ENCODE measurements at regions not wholly inside any gene's neighbourhood (a gene's known extent, or its start where the extent isn't known, plus 50 kb on each side); places are given as distances from the start of the nearest gene placed in this dataset.

GRCh38 chr4:176910646-176911045 is 117.9 kb upstream of the VEGFC start:
- H3K27ac Mint-ChIP-seq (ENCODE audit: unreplicated experiment) = no peak overlapping the region
- no peaks in the 10 kb centered on the region for H3K36me3 Mint-ChIP-seq (ENCODE audit: unreplicated experiment)
- H3K27me3 Mint-ChIP-seq (ENCODE audit: unreplicated experiment) = no peaks in the 10 kb centered on the region
- H3K4me3 Mint-ChIP-seq (ENCODE audit: unreplicated experiment) = no peak overlapping the region
- no peak for DNase-seq
- no peaks in the 10 kb centered on the region for H3K9me3 Mint-ChIP-seq (ENCODE audit: unreplicated experiment)
- H3K4me1 Mint-ChIP-seq (ENCODE audit: low read depth, unreplicated experiment) = no peaks in the 10 kb centered on the region
- TF ChIP-seq, protein P1, sequence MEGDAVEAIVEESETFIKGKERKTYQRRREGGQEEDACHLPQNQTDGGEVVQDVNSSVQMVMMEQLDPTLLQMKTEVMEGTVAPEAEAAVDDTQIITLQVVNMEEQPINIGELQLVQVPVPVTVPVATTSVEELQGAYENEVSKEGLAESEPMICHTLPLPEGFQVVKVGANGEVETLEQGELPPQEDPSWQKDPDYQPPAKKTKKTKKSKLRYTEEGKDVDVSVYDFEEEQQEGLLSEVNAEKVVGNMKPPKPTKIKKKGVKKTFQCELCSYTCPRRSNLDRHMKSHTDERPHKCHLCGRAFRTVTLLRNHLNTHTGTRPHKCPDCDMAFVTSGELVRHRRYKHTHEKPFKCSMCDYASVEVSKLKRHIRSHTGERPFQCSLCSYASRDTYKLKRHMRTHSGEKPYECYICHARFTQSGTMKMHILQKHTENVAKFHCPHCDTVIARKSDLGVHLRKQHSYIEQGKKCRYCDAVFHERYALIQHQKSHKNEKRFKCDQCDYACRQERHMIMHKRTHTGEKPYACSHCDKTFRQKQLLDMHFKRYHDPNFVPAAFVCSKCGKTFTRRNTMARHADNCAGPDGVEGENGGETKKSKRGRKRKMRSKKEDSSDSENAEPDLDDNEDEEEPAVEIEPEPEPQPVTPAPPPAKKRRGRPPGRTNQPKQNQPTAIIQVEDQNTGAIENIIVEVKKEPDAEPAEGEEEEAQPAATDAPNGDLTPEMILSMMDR (IDR thresholded peaks at IDR 0.05; ENCODE audit: partially characterized antibody, unreplicated experiment) = no peak

- no peaks in the 10 kb centered on the region for H3K36me3 Mint-ChIP-seq (ENCODE audit: unreplicated experiment)
- no peaks in the 10 kb centered on the region for H3K4me1 Mint-ChIP-seq (ENCODE audit: low read depth, unreplicated experiment)
- H3K27me3 Mint-ChIP-seq (ENCODE audit: unreplicated experiment) = no peaks in the 10 kb centered on the region
- TF ChIP-seq, protein P1 (IDR thresholded peaks at IDR 0.05; ENCODE audit: partially characterized antibody, unreplicated experiment) = no peak
- no peak overlapping the region for H3K4me3 Mint-ChIP-seq (ENCODE audit: unreplicated experiment)
- DNase-seq = no peak
- no peak overlapping the region for H3K27ac Mint-ChIP-seq (ENCODE audit: unreplicated experiment)
- H3K9me3 Mint-ChIP-seq (ENCODE audit: unreplicated experiment) = no peaks in the 10 kb centered on the region
Observed at GRCh38 chr4:176919631-176920030, 126.9 kb upstream of the VEGFC start.

GRCh38 chr4:176920694-176921093 is 128.0 kb upstream of the VEGFC start:
- H3K27ac Mint-ChIP-seq (ENCODE audit: unreplicated experiment) = no peak overlapping the region
- no peak for DNase-seq
- no peaks in the 10 kb centered on the region for H3K9me3 Mint-ChIP-seq (ENCODE audit: unreplicated experiment)
- TF ChIP-seq, protein P1 (IDR thresholded peaks at IDR 0.05; ENCODE audit: partially characterized antibody, unreplicated experiment) = no peak
- no peak overlapping the region for H3K4me3 Mint-ChIP-seq (ENCODE audit: unreplicated experiment)
- no peaks in the 10 kb centered on the region for H3K4me1 Mint-ChIP-seq (ENCODE audit: low read depth, unreplicated experiment)
- H3K36me3 Mint-ChIP-seq (ENCODE audit: unreplicated experiment) = no peaks in the 10 kb centered on the region
- H3K27me3 Mint-ChIP-seq (ENCODE audit: unreplicated experiment) = no peaks in the 10 kb centered on the region

- no peaks in the 10 kb centered on the region for H3K9me3 Mint-ChIP-seq (ENCODE audit: unreplicated experiment)
- no peak overlapping the region for H3K27ac Mint-ChIP-seq (ENCODE audit: unreplicated experiment)
- H3K4me3 Mint-ChIP-seq (ENCODE audit: unreplicated experiment) = no peak overlapping the region
- no peaks in the 10 kb centered on the region for H3K27me3 Mint-ChIP-seq (ENCODE audit: unreplicated experiment)
- H3K4me1 Mint-ChIP-seq (ENCODE audit: low read depth, unreplicated experiment) = no peaks in the 10 kb centered on the region
- DNase-seq = no peak
- TF ChIP-seq, protein P1 (IDR thresholded peaks at IDR 0.05; ENCODE audit: partially characterized antibody, unreplicated experiment) = no peak
- no peaks in the 10 kb centered on the region for H3K36me3 Mint-ChIP-seq (ENCODE audit: unreplicated experiment)
Observed at GRCh38 chr4:176921256-176921655, 128.5 kb upstream of the VEGFC start.

GRCh38 chr4:176924238-176924637 is 131.5 kb upstream of the VEGFC start:
- no peak overlapping the region for H3K4me3 Mint-ChIP-seq (ENCODE audit: unreplicated experiment)

More at GRCh38 chr4:176924238-176924637, 131.5 kb upstream of the VEGFC start:
- Mint-ChIP-seq H3K9me3 (ENCODE audit: unreplicated experiment) (no peaks in the 10 kb centered on the region), H3K27me3 (ENCODE audit: unreplicated experiment) (no peaks in the 10 kb centered on the region), H3K4me1 (ENCODE audit: low read depth, unreplicated experiment) (no peaks in the 10 kb centered on the region), H3K27ac (ENCODE audit: unreplicated experiment) (no peak overlapping the region), H3K36me3 (ENCODE audit: unreplicated experiment) (no peaks in the 10 kb centered on the region)
- TF ChIP-seq, protein P1 (IDR thresholded peaks at IDR 0.05; ENCODE audit: partially characterized antibody, unreplicated experiment) = no peak
- no peak for DNase-seq
